WTC11 (cell line): ENCODE measurements at regions not wholly inside any gene's neighbourhood (a gene's known extent, or its start where the extent isn't known, plus 50 kb on each side); places are given as distances from the start of the nearest gene placed in this dataset.

Source experiments
- CREB1 ChIP-seq: sonication (generic); formaldehyde crosslinking; IDR thresholded peaks from 2 replicates; pipeline ENCODE4 v1.8.0; 2023; ENCODE audit warnings: mild to moderate bottlenecking, missing genetic modification reagents
- NR2C2 ChIP-seq: sonication (generic); formaldehyde crosslinking; IDR thresholded peaks from 2 replicates; pipeline ENCODE4 v1.8.0; 2022; ENCODE audit warnings: mild to moderate bottlenecking, missing genetic modification reagents
- ZNF671 ChIP-seq: fragments of 250-450 bp; sonication (Bioruptor Pico); IDR thresholded peaks from 2 replicates; pipeline ENCODE4 v1.8.0; 2021; ENCODE audit warnings: mild to moderate bottlenecking
- TF ChIP-seq, protein P1 (sequence below): sonication (generic); formaldehyde crosslinking; IDR thresholded peaks from 2 replicates; pipeline ENCODE4 v1.8.0; 2022; ENCODE audit warnings: mild to moderate bottlenecking, missing genetic modification reagents
- TF ChIP-seq, protein P2 (sequence below): fragments of 200-600 bp; IDR thresholded peaks from 2 replicates; pipeline ENCODE4 v1.8.0; 2022; ENCODE audit warnings: antibody characterized with exemption

DNA sequence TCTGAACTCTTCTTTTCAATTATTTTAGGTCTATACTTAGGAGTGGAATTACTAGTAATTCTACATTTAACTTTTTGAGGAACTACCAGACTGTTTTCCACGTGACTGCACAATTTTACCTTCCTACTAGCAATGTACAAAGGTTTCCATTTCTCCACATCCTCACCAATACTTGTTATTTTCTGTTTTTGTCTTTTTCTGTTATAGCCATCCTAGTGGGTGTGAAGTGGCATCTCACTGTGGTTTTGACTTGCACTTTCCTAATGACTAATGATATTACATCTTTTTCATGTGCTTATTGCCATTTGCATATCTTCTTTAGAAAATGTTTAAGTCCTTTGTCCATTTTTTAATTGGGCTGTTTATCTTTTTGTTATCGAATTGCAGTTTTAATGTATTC lies 136.9 kb upstream of the EGFLAM start:
- no peak for TF ChIP-seq NR2C2
- TF ChIP-seq CREB1 (CRISPR knock-in tag): no peak
- TF ChIP-seq, protein P1, sequence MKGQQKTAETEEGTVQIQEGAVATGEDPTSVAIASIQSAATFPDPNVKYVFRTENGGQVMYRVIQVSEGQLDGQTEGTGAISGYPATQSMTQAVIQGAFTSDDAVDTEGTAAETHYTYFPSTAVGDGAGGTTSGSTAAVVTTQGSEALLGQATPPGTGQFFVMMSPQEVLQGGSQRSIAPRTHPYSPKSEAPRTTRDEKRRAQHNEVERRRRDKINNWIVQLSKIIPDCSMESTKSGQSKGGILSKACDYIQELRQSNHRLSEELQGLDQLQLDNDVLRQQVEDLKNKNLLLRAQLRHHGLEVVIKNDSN (CRISPR knock-in tag): no peak
- TF ChIP-seq, protein P2, sequence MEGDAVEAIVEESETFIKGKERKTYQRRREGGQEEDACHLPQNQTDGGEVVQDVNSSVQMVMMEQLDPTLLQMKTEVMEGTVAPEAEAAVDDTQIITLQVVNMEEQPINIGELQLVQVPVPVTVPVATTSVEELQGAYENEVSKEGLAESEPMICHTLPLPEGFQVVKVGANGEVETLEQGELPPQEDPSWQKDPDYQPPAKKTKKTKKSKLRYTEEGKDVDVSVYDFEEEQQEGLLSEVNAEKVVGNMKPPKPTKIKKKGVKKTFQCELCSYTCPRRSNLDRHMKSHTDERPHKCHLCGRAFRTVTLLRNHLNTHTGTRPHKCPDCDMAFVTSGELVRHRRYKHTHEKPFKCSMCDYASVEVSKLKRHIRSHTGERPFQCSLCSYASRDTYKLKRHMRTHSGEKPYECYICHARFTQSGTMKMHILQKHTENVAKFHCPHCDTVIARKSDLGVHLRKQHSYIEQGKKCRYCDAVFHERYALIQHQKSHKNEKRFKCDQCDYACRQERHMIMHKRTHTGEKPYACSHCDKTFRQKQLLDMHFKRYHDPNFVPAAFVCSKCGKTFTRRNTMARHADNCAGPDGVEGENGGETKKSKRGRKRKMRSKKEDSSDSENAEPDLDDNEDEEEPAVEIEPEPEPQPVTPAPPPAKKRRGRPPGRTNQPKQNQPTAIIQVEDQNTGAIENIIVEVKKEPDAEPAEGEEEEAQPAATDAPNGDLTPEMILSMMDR: no peak
- TF ChIP-seq ZNF671 (CRISPR knock-in tag): no peak
